Breast epithelium (tissue), 4 donors: ENCODE measurements at regions not wholly inside any gene's neighbourhood (a gene's known extent, or its start where the extent isn't known, plus 50 kb on each side); places are given as distances from the start of the nearest gene placed in this dataset.

Experiments used
- DNase-seq, 2 donors: peaks; one replicate each; pipeline ENCODE4 v3.0.0-alpha.2; 2019; ENCODE audit warnings: low spot score in 2 of 2
- H3K27ac ChIP-seq, 2 donors: fragments of 200-600 bp; sonication (generic) in 1 of 2; one replicate each; pipeline ENCODE4 v1.5.1; 2016 to 2019; ENCODE audit warnings: mild to moderate bottlenecking in 1 of 2
- H3K27me3 ChIP-seq, 2 donors: fragments of 200-600 bp; sonication (generic) in 1 of 2; one replicate each; pipeline versions ENCODE4 v1.5.1 to v1.6.0; 2017 to 2019; ENCODE audit warnings: control low read depth in 1 of 2, mild to moderate bottlenecking in 1 of 2
- H3K36me3 ChIP-seq: fragments of 200-600 bp; one replicate; pipeline ENCODE4 v1.5.1; 2019
- H3K4me1 ChIP-seq, 2 donors: fragments of 200-600 bp; sonication (generic); one replicate each; pipeline ENCODE4 v1.5.1; 2016 to 2019; ENCODE audit warnings: control low read depth in 1 of 2
- H3K4me3 ChIP-seq, 3 donors: fragments of 200-600 bp; sonication (generic); 1 replicate in 2 of 3; 2 replicates in 1 of 3; pipeline ENCODE4 v1.5.1; 2016 to 2019; ENCODE audit warnings: mild to moderate bottlenecking in 3 of 3, moderate library complexity in 2 of 3
- H3K9me3 ChIP-seq, 2 donors: fragments of 200-600 bp; sonication (generic) in 1 of 2; one replicate each; pipeline ENCODE4 v1.5.1; 2016 to 2019; ENCODE audit warnings: control low read depth in 1 of 2
- POLR2A ChIP-seq: fragments of 450-650 bp; IDR thresholded peaks from one replicate; pipeline ENCODE4 v1.6.1; 2016; ENCODE audit warnings: antibody characterized with exemption, mild to moderate bottlenecking, moderate library complexity
- POLR2AphosphoS5 ChIP-seq, 3 donors: sonication (generic); formaldehyde crosslinking; IDR thresholded peaks; one replicate each; pipeline ENCODE4 v1.6.1; 2017; ENCODE audit warnings: antibody characterized with exemption in 3 of 3
- intact Hi-C: fragments of 100-400 bp; cut with DNase I; formaldehyde crosslinking; loops from one replicate; pipeline ENCODE4 v1.15.1; 2023; ENCODE audit warnings: low total_unique reads
- TF ChIP-seq, protein P1 (sequence below), 3 donors: fragments of 450-650 bp; IDR thresholded peaks; one replicate each; pipeline ENCODE4 v1.5.1; 2016 to 2017; ENCODE audit warnings: antibody characterized with exemption in 3 of 3, mild to moderate bottlenecking in 3 of 3, moderate library complexity in 3 of 3

DNA sequence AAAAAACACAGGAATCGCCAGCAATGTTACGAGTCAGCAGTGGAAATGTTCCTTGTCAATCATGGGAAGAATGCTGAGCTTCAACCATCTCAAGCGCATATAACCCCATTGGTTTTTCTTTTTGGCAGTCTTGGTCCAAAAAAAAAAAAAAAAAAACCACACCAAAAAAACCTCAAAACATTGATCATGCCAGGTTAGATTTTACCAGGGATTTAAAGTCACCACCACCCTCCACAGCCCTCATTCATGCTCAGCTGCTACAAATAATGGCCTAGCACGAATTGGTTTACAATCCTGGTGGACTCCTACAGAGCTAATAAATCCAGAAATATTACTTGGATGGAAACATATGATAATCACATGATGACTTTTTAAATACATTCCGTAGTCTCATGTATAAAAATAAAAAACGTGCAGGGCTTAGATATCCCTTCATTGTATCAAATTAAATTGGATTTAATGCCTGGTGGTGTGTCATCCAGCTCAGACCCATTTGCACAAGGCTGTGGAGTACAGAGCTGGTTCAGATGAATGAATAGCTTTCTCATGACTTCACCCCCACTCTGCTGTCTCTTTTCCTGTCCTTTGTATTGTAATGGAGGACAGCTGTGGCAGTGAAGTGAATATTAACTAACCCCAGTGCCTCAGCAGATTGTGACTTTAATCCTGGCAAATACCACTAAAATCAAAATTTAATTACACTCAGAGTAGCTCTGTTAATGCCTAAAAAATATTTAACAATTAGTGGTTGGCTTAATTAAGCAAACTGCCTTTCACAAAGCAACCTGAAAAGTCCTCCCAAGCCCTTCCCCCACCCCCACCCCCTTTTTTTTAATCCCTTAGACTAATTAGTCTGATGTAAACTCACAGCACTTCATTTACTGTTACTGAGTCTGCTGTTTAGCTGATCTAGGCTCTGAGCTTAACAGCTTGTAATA is 626.5 kb upstream of the ZNF608 start:
- H3K4me1 ChIP-seq, result no peaks in the 10 kb centered on the region
- no peaks in the 10 kb centered on the region for H3K36me3 ChIP-seq
- H3K27ac ChIP-seq, result no peak overlapping the region
- DNase-seq, result no peak
- TF ChIP-seq, protein P1, sequence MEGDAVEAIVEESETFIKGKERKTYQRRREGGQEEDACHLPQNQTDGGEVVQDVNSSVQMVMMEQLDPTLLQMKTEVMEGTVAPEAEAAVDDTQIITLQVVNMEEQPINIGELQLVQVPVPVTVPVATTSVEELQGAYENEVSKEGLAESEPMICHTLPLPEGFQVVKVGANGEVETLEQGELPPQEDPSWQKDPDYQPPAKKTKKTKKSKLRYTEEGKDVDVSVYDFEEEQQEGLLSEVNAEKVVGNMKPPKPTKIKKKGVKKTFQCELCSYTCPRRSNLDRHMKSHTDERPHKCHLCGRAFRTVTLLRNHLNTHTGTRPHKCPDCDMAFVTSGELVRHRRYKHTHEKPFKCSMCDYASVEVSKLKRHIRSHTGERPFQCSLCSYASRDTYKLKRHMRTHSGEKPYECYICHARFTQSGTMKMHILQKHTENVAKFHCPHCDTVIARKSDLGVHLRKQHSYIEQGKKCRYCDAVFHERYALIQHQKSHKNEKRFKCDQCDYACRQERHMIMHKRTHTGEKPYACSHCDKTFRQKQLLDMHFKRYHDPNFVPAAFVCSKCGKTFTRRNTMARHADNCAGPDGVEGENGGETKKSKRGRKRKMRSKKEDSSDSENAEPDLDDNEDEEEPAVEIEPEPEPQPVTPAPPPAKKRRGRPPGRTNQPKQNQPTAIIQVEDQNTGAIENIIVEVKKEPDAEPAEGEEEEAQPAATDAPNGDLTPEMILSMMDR (IDR thresholded peaks at IDR 0.05), result no peak
- TF ChIP-seq POLR2A (no peak), POLR2AphosphoS5 (IDR thresholded peaks at IDR 0.05) (no peak)
- H3K27me3 ChIP-seq, result no peaks in the 10 kb centered on the region
- H3K9me3 ChIP-seq, result no peaks in the 10 kb centered on the region
- no peak overlapping the region for H3K4me3 ChIP-seq
- intact Hi-C loops, result no loop called here

DNA sequence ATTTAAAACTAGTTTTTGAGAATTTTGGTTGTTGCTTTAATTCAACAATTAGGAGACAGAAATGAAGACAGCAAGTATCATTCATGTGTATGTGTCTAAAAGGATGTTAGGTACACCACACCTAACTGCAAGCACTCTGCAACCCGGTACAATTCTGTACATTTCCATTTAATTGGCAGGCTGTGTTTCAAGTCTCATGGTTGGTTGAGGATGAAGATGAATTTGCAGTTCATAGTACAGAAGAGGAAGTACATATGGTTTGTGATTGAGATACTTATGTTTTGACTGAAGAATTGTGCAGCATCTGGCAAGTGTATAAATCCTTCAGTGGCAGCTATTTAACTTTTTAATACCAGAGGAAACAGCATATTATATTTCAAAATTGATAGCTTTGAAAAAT is 628.7 kb upstream of the ZNF608 start:
- no peak overlapping the region for H3K27ac ChIP-seq
- no peak for DNase-seq
- no peaks in the 10 kb centered on the region for H3K36me3 ChIP-seq
- no peaks in the 10 kb centered on the region for H3K9me3 ChIP-seq
- no peaks in the 10 kb centered on the region for H3K4me1 ChIP-seq
- TF ChIP-seq POLR2AphosphoS5 (IDR thresholded peaks at IDR 0.05) (no peak), POLR2A (no peak)
- TF ChIP-seq, protein P1 (IDR thresholded peaks at IDR 0.05), result no peak
- intact Hi-C loops, result loop anchor here (5.0 kb wide), 1 partner anchor 87 kb away; no protein-coding TSS in a partner anchor
- no peak overlapping the region for H3K4me3 ChIP-seq
- no peaks in the 10 kb centered on the region for H3K27me3 ChIP-seq

DNA sequence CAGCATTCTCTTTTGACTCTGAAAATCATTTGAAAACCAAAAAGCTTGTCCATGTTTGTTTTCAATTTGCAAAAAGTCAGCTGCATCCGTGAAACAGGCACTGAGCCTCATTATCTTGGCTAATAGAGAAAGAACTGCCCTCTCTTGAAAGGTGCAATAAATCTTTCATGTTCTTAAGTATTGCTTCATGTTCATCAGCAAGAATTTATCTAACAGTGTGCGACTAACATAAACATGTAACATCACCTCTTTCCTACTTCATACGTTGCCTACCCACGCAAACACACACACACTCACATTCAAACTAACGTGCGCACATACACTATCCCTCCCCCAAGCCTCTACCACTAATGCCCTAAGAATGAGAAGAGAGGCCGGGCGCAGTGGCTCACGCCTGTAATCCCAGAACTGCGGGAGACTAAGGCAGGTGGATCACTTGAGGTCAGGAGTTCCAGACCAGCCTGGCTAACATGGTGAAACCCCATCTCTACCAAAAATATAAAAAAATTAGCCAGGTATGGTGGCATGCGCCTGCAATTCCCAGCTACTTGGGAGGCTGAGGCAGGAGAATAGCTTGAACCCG is 629.7 kb upstream of the ZNF608 start:
- Histone ChIP-seq H3K4me3 (no peak overlapping the region), H3K9me3 (no peaks in the 10 kb centered on the region), H3K27ac (no peak overlapping the region), H3K4me1 (no peaks in the 10 kb centered on the region), H3K27me3 (no peaks in the 10 kb centered on the region), H3K36me3 (no peaks in the 10 kb centered on the region)
- DNase-seq, result no peak
- intact Hi-C loops, result loop anchor here (5.0 kb wide), 1 partner anchor 86 kb away; no protein-coding TSS in a partner anchor
- TF ChIP-seq, protein P1 (IDR thresholded peaks at IDR 0.05), result no peak
- TF ChIP-seq POLR2AphosphoS5 (IDR thresholded peaks at IDR 0.05), result no peak
- no peak for TF ChIP-seq POLR2A

DNA sequence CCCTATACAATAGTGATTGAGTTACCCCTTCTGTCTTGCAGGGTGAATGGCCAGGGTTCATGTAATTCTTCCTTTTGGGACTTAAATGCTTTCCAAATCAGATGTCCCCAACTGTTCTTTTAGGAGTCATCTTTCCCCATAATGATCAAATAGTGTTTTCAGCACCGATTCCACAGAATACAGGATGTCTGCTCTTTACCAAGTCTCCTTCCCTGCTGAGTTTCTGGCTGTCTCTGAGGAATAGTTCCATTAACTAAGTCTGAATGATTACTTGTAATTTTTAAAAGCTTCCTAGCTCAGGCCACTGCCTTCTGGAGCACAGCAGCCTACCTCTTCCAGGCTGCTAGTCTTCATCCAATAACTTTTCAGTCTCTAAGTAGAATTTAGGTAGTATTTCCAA is 630.7 kb upstream of the ZNF608 start:
- TF ChIP-seq POLR2AphosphoS5 (IDR thresholded peaks at IDR 0.05), result no peak
- TF ChIP-seq POLR2A, result no peak
- TF ChIP-seq, protein P1 (IDR thresholded peaks at IDR 0.05), result no peak
- H3K27me3 ChIP-seq, result no peaks in the 10 kb centered on the region
- no peaks in the 10 kb centered on the region for H3K4me1 ChIP-seq
- H3K27ac ChIP-seq, result no peak overlapping the region
- H3K9me3 ChIP-seq, result no peaks in the 10 kb centered on the region
- H3K4me3 ChIP-seq, result no peak overlapping the region
- intact Hi-C loops, result loop anchor here (5.0 kb wide), 1 partner anchor 85 kb away; no protein-coding TSS in a partner anchor
- no peak for DNase-seq
- no peaks in the 10 kb centered on the region for H3K36me3 ChIP-seq

DNA sequence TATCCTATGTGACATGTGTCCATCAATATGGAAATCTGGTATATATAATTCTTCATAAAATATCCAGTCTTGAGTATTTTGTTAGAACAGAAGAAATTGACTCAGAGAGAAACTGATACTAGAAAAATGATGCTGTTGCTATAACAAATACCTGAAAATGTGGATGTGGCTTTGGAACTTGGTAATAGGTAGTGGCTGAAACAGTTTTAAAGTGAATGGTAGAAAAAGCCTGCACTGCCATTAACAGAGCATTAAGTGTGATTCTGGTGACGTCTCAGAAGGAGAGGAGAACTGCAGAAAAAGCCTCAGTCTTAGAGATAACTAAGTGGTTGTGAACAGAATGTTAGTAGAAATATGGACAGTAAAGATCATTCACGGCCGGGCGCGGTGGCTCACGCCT is 634.9 kb upstream of the ZNF608 start:
- H3K9me3 ChIP-seq, result no peaks in the 10 kb centered on the region
- H3K36me3 ChIP-seq, result no peaks in the 10 kb centered on the region
- no peak for TF ChIP-seq POLR2AphosphoS5 (IDR thresholded peaks at IDR 0.05)
- TF ChIP-seq, protein P1 (IDR thresholded peaks at IDR 0.05), result no peak
- intact Hi-C loops, result no loop called here
- H3K27ac ChIP-seq, result no peak overlapping the region
- no peaks in the 10 kb centered on the region for H3K4me1 ChIP-seq
- DNase-seq, result no peak
- H3K4me3 ChIP-seq, result no peak overlapping the region
- H3K27me3 ChIP-seq, result no peaks in the 10 kb centered on the region
